Astrocyte of the cerebellum (primary cell): ENCODE measurements at regions not wholly inside any gene's neighbourhood (a gene's known extent, or its start where the extent isn't known, plus 50 kb on each side); places are given as distances from the start of the nearest gene placed in this dataset.

Experiments used
- DNase-seq: peaks from one replicate; pipeline ENCODE4 v3.0.0-alpha.2; 2011; ENCODE audit warnings: low read depth
- H3K4me3 ChIP-seq: 2 replicates; pipeline ENCODE4 v1.5.1; 2011; ENCODE audit warnings: mild to moderate bottlenecking, low read depth, low read length, moderate library complexity
- CTCF ChIP-seq: IDR thresholded peaks from 2 replicates; pipeline ENCODE4 v1.5.1; 2012; ENCODE audit warnings: low read length, low read depth, moderate library complexity, mild to moderate bottlenecking; ENCODE audit errors: missing control alignments
- in situ Hi-C: cut with HindIII; loops from 2 replicates; pipeline ENCODE4 v1.10.0; 2017; ENCODE audit warnings: low sequenced_read_pairs

GRCh38 chr9:31605164-31605563, 779.3 kb upstream of the ACO1 start:
- no peak for DNase-seq
- no peak for TF ChIP-seq CTCF
- H3K4me3 ChIP-seq: no peak overlapping the region
- in situ Hi-C loops: no loop called here

- no peak for DNase-seq
- H3K4me3 ChIP-seq: no peak overlapping the region
- TF ChIP-seq CTCF: no peak
- in situ Hi-C loops: no loop called here
Observed at GRCh38 chr9:31606678-31607077, 777.8 kb upstream of the ACO1 start.

GRCh38 chr9:31608416-31608815, 776.0 kb upstream of the ACO1 start:
- in situ Hi-C loops: no loop called here
- peak; percentile 32 for DNase-seq
- no peak for TF ChIP-seq CTCF
- H3K4me3 ChIP-seq: no peak overlapping the region

DNA sequence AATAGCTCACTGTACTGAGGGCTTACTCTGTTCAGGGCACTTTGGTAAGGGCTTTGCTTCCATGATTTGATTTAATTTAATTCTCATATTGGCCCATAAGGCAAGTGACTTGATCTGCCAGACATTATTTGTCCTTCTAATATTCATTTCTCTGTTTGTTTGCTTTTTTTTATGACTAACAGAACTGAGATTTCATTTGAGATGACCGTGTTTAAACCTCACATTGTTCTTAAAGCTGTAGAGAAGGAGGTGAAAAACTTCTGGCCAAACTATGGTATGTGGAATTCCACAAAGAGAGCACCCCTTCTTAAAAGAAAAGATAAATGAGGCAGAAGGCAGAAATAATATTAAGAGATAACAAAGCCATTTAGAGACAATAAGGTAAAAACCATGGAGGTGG, 775.6 kb upstream of the ACO1 start:
- in situ Hi-C loops: no loop called here
- DNase-seq: no peak
- no peak overlapping the region for H3K4me3 ChIP-seq
- no peak for TF ChIP-seq CTCF

DNA sequence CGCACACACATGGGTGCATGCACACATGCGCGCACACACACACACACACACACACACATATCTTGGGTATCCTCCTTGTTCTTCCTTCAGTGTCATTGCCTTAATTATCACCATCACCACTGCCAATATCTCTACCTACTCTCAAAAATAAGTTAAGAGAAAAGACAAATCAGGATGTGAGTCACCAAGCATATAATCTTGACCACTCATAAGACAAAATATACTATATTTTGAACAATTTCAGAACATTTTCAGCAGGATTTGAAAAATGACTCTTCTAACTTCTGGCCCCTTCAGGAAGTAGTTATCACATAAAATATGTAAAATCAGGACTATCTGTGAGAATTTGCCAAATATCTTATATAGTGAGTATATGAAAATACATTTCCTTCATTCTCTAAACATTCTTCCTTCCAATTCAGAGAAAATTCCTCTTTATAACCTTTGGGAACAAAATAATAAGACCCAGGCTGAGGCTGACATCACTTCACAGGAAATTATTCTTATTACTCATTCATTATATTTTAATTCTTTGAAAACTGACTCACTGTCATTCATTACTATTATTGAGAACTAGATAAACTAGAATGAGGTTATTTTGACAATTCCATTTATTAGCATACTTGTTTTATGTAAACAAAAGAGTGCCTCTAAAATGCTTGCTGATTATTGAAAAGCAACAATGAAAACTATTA, 772.0 kb upstream of the ACO1 start:
- no peak for TF ChIP-seq CTCF
- in situ Hi-C loops: no loop called here
- no peak overlapping the region for H3K4me3 ChIP-seq
- DNase-seq: no peak

DNA sequence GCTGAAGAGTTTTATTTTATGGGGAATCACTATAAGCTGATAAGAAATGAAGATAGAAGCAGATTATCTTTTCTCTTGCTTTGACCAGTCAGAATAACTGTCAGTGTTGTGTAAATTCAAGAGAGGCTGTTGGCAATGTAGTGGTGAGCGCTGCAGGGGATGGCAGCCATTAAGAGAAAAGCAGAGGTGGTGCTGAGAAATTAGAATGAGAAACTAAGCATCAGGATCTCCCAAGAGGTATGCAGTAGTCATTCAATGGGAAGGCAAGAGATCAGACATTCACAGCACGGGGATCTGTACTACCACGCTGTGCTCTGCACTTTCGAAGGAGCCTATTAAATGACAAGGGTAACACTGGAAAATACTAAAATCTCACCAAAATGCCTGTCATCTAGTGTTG, 768.5 kb upstream of the ACO1 start:
- no peak for TF ChIP-seq CTCF
- H3K4me3 ChIP-seq: no peak overlapping the region
- in situ Hi-C loops: loop anchor here (5.0 kb wide), 1 partner anchor 56 kb away; no protein-coding TSS in a partner anchor
- DNase-seq: no peak

DNA sequence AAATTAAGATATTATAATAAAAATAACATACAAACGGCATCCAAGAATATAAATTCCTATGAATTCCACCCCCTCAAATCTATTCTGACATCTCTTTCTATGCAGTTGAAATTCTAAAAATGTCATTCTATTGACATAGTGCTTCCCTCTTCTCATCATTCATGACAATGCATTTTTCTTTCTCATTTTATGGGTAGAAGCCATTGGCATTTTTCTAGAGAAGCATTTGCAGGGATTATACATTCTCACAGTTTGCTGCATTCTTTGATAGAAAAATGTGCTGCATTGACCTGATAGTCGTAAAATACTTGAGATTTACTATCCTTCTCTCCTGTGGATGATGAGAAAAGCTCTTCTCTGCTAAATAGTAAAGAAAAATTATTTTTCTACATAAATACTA, 760.9 kb upstream of the ACO1 start:
- TF ChIP-seq CTCF: no peak
- H3K4me3 ChIP-seq: no peak overlapping the region
- DNase-seq: no peak
- in situ Hi-C loops: no loop called here
